HG03354 (cell line): ENCODE measurements at regions not wholly inside any gene's neighbourhood (a gene's known extent, or its start where the extent isn't known, plus 50 kb on each side); places are given as distances from the start of the nearest gene placed in this dataset.

Source experiments
- ATAC-seq: cut with Tn5 transposase; IDR thresholded peaks from one replicate; pipeline ENCODE4 v1.9.1; 2021; ENCODE audit warnings: mild to moderate bottlenecking; ENCODE audit not compliant: unreplicated experiment, poor library complexity, severe bottlenecking

DNA sequence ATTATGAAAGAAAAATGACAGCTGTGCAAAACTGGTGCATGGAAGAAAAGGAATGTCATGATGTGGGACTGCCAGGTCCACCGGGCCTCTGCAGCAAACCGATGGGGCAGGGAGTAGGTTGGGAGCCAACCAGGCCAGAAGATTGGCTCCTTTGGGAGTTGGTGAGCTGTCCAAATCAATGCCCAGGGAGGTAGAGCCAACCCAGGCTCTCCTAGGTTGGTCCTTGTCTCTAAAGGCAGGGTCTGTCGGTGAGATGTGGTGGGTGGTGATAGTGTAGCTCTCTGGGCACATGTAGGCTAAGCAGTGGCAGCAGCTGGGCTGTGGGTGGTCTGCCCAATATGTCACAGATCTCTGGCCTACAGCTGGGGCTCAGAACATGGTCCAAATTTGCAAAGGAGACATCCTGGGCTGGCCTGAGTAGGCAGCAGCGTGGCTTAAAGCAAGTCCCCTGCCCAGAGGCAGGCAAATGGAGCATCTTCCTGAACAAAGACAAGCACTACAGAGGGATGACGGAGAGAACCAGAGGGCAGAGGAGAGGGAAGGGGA is 61.2 kb upstream of the PRDX6 start:
- ATAC-seq: no peak

DNA sequence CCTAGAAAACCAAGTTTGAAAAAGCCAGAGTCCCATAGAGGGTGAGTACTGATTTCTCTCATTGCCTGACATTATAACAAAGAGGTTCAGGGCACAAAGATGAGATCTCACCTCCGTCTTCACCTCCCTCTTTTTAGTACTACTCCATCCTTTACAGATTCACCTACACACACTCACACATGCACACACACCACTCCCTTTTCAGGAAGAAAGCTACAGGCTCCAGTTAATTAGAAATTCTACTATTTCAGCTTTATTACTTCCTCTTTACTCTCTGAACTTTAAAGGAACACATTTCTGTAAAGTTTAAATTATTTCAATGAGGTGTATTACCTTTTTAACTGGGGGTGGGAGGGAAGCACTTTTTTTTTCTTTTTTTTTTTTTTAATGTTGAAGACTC is 59.6 kb upstream of the PRDX6 start:
- ATAC-seq: no peak

DNA sequence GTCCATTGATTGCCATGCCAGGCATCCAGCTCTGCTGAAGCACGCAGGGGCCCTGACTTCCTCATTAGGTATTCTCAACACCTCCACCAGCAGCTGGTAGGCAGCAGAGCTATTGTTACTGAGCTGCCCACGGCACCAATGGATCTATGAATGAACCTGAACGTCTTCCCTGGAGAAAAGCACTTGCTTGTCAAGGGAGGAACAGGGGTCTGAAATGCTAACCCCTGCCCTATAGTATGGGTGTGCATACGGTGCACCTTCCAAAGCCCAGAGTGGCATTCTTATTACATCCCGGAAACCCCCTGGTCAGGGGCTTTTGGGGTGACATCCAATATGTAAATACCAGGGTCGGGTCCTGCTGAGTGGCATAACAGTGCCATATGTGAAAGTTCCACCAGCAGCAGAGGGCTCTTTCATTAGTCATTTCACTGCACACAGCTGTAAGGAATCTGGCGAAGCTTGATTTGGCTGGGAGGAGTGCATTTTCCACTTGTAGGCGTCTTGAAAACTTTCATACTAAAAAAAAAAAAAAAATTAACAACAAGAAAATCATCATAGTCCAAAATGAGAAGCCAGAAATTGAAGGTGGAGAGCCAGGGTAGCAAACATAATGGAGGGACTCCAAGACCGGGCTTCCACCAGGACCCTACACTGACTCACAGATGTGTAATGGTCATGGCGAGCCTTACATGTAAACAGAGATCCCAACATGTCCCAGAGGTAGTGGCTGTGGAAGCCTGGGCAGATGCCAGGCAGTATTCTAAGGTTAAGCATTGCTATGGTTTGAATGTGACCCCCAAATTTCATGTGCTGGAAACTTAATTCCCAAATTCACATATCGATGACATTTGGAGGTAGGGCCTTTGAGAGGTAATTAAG is 58.8 kb upstream of the PRDX6 start:
- ATAC-seq: peak; percentile 33

DNA sequence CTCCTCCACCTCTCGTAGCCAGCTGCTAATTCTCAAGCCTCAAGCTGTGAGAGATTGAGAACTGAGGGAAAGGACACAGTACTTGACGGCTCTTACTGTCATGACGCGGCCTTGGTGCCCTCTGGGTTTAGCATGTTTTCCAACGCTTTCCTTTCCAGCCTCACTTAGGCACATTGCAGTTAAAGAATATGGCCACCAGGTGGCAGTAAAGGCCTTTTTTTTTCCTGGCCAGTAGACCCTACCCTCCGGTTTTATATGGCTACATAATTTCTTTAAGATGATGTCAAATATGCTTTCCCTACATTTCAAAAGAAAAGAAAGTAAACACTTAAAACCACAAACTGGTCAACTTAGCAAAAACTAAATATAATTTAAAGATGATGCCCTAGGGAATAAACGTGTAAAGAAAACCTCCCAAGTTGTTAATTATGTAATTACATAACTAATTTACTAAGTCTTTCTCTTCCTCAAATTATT is 56.8 kb upstream of the PRDX6 start:
- ATAC-seq: no peak

DNA sequence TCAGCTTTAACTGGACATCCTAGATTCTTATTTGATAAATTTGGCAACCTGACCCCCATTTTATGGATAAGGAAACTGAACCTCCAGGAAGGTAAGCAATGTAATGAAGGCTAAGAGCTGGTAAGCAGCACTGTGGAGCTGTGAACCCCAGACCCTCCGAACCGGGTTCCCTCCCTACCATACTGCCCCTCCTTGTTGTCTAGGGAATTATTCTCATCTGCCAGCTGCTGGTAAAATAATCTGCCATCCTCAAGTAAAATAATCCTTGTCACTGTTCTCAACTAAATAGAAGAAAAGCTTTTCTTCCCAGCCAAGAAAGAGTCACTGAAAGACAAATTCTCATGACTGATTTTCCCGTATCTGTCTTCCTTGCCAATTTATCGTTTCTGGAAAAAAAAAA is 55.8 kb upstream of the PRDX6 start:
- ATAC-seq: no peak

DNA sequence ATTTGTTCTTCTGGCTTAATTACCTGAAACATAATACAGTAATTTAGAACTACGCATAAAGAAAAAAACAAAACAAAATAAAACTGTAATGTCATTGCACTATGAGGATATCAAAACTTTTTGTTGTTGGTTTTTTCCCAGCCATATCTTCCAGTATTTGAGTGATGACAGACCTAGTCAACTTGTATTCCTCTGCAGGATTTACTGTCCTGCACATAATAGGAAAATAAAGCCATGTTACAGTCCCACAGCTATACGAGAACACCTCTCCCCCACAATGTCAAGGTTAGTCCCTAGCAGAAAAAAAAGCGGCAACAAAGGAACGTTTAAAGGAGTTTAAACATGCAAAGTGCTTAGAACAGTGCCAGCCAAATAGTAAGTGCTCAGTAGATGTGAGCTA is 55.3 kb upstream of the PRDX6 start:
- no peak for ATAC-seq

DNA sequence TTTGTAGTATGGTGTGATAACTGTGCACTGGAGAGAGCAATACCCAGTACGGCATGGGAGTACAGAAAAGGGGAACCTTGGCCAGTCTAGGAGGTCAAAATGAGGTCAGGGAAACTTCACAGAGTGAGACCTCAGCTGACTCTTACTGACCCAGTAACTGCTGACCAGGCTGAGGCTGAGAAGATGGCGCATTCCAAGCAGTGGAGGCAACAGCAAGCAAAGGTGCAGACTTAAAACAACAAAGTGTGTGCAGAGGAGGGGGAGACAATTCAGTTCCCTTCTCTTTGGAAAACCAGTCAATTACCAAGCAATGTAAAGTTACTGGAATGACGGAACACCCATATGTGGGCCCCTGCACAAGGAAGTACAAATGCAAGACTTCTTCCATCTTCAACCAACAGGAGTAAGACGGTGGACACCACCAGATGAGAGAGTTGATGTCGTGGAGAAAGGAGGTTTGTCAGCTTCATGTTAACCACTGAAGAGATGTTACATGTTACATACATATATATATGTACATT is 54.6 kb upstream of the PRDX6 start:
- ATAC-seq: no peak

DNA sequence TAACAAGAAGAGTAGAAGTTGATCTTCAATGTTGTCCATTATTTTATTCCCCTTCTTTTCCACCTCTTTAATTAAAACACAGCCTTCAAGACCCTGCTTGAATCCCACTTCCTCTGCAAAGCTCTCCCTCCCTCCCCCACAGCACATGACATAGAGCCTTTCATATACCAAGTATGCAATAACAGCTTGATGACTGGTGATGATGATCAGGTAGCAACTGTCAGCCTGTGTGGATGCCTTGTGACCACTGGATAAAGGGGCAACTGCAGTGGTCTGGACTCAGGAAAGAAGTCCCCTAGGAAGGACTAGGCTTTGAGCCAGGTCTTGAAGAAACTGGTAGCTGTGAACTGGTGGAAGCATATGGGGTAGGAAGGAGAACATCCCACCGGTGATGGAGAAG is 53.8 kb upstream of the PRDX6 start:
- ATAC-seq: no peak

DNA sequence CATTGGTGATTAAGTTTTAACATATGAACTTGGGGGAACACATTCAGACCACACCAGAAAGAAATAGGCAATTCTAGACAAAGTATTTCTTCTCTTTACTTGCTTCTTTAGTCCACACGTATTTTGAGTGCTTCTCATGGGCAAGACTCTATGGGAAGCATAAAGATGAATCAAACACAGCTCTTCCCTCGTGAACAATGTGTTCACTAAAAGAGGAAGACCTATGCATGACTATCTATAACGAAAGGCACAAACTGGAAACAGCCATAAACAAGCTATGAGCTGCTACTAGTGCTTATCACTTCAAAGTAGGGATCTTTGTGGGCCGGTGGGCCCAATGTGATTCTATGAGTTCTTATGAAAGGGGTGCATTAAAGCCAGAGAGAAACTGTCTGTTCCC is 53.0 kb upstream of the PRDX6 start:
- ATAC-seq: no peak

DNA sequence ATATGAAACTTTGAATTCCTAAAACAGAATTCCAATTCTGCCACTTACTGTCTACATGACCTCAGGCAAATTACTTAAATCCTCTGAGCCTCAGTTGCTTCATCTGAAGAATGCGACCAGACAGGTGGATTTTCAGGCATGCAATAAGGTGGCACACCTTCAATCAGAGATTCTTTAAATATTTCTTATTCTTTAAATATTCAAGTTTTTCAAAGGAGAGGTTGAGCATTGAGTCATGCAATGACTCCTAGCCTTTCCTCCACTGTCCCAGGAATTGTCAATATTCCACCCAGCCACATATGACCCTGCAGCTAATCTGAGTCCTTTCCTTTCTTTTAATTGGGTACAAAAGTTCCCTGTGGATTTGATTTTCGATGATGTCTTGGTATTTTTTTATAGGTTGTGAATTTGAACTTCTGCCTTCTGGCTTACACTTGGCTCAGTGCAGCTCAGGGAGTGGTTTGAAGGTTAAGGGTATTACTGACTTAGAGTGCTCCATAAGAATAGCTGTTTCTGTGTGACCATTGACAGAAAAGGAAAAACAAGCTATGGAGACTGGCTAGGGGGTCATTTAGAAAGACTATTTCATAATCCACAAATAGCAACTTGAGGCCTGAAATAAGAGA is 52.2 kb upstream of the PRDX6 start:
- no peak for ATAC-seq

DNA sequence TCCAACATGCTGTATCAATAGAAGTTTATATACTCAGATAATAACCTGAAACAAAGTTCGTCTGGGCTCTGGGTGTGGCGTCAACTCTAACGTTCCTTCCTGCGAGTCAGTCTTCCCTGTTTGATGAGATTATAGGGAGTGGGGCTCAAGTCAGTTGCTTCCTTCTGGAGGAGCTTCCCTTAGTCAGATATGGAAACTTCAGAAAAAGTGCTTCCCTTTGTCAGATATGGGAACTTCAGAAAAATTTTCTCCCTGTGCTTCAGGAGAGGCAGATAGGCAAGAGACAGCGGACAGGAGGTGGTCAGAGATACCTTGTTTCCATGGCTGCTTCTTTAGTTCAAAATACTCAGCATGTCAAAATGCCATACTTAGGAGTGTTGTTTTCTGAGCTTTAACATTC is 51.1 kb upstream of the PRDX6 start:
- no peak for ATAC-seq

DNA sequence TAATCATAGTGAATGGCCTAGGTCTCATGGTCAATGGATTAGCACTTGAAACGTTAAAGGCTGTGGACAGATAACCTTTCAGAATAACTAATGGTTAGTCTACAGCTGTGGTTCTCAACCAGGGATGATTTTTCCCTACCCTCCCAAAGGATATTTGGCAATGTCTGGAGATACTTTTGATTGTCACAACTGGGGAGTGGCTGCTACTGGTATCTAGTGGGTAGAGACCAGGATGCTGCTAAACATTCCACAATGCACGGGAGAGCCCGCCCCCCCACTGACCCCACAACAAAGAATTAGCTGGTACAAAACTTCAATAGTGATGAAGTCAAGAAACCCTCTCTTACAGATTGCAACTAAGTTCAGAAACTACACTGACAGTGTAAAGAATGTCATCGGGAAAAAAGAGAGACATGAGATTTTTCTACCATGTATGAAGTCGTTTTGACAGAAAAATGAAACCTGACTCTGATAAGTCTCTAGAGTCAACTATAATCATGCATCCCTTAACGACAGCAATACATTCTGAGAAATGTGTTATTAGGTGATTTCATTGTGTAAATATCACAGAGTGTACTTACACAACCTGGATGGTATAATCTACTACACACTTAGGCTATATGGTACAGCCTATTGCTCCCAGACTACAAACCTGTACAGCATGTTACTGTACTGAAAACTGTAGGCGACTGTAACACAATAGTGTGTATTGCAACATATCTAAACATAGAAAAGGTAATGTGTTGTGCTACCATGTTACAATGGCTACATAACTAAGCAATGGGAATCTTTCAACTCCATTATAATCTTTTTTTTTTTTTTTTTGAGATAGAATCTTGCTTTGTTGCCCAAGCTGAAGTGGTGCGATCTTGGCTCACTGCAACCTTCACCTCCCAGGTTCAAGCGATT is 49.7 kb upstream of the PRDX6 start:
- ATAC-seq: no peak
